ENCODE measurements at regions not wholly inside any gene's neighbourhood (a gene's known extent, or its start where the extent isn't known, plus 50 kb on each side); places are given as distances from the start of the nearest gene placed in this dataset.

DNA sequence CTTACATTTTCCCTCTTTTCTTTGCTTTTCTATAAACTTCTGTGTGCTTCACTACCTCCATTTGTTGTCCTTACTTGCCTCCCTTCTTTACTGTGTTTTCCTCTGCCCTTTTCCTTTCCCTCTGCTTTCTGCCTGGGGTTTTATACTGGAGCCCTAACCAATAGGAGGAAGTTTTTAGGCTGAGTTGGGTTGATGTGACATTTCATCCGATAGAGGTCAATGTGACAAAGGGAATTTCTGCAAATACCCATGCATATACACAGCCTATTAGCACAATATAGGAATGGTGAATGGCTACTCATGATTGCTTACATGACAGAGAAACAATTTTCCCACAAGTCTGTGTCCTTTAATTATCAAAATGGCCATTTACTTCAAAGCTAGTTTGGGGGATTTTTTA, 153.0 kb upstream of the ARPP21 start:
- intact Hi-C loops (cut with DNase I; ENCODE audit: low total_unique reads), result no loop called here
- TF ChIP-seq POLR2AphosphoS5 (IDR thresholded peaks at IDR 0.05) (no peak), POLR2A (IDR thresholded peaks at IDR 0.05) (no peak)
- TF ChIP-seq, protein P1, sequence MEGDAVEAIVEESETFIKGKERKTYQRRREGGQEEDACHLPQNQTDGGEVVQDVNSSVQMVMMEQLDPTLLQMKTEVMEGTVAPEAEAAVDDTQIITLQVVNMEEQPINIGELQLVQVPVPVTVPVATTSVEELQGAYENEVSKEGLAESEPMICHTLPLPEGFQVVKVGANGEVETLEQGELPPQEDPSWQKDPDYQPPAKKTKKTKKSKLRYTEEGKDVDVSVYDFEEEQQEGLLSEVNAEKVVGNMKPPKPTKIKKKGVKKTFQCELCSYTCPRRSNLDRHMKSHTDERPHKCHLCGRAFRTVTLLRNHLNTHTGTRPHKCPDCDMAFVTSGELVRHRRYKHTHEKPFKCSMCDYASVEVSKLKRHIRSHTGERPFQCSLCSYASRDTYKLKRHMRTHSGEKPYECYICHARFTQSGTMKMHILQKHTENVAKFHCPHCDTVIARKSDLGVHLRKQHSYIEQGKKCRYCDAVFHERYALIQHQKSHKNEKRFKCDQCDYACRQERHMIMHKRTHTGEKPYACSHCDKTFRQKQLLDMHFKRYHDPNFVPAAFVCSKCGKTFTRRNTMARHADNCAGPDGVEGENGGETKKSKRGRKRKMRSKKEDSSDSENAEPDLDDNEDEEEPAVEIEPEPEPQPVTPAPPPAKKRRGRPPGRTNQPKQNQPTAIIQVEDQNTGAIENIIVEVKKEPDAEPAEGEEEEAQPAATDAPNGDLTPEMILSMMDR (IDR thresholded peaks at IDR 0.05 in 8 of 11, conservative IDR thresholded peaks at IDR 0.05 in 3 of 11), result no peak
- WGBS, 5 donors, result 42 to 73% (median 66%) methylated on average over 1 of the region's 1 CpG

DNA sequence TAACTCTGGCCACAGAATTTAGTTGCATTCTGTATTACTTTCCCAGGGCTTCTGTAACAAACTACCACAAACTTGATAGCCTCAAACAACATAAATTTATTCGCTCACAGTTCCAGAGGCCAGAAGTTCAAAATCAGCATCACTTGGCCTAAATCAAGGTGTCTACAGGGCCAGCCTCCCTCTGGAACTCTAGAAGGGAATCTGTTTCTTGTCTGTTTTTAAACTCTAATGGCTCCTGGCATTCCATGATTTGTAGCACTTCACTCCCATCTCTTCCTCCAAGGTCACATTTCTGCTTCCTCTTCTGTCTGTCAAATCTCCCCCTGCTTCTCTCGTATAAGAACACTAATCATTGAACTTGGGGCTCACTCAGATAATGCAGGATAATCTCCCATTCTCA, 151.9 kb upstream of the ARPP21 start:
- TF ChIP-seq POLR2A (IDR thresholded peaks at IDR 0.05), result no peak
- TF ChIP-seq, protein P1 (IDR thresholded peaks at IDR 0.05 in 8 of 11, conservative IDR thresholded peaks at IDR 0.05 in 3 of 11), result no peak
- no peak for TF ChIP-seq POLR2AphosphoS5 (IDR thresholded peaks at IDR 0.05)
- intact Hi-C loops (cut with DNase I; ENCODE audit: low total_unique reads), result no loop called here
- H3K36me3 ChIP-seq, result no peaks in the 10 kb centered on the region
- H3K27ac ChIP-seq, result no peak overlapping the region
- no peaks in the 10 kb centered on the region for H3K27me3 ChIP-seq (replicated peaks in 1 of 7)
- no peaks in the 10 kb centered on the region for H3K4me1 ChIP-seq
- DNase-seq, result no peak
- H3K4me3 ChIP-seq, result no peak overlapping the region
- H3K9me3 ChIP-seq, result peaks cover 0 to 7% (median 0%) of the 10 kb centered on the region in 8 donors
- WGBS, 5 donors, result 50 to 76% (median 53%) methylated on average over 2 of the region's 2 CpGs

More for the DNA sequence above, 153.0 kb upstream of the ARPP21 start:
- Histone ChIP-seq H3K36me3 (no peaks in the 10 kb centered on the region), H3K9me3 (peaks cover 0 to 10% (median 0%) of the 10 kb centered on the region in 8 donors), H3K4me3 (no peak overlapping the region), H3K27me3 (replicated peaks in 1 of 7) (no peaks in the 10 kb centered on the region), H3K4me1 (no peaks in the 10 kb centered on the region), H3K27ac (no peak overlapping the region)
- DNase-seq, result no peak

DNA sequence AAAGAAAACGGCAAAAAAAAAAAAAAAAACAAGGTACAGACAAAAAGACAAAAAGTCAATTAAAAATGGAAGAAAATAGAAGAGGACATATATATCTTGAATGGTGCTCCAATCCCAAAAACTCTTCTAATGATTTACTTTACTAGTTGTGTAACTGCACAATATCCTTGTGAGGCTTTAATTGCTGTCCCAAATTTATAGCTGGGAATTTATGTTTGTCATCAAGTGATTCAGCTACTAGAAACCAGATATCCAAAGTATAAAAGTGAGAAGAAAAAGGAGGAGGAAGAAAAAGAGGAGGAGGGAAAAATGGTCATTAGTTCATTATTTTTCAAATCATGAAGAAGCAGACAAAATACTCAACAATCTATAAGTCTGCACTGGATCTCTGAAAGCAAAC, 150.8 kb upstream of the ARPP21 start:
- WGBS, 5 donors, result 78 to 88% (median 85%) methylated on average over 1 of the region's 1 CpG
- intact Hi-C loops (cut with DNase I; ENCODE audit: low total_unique reads), result no loop called here

DNA sequence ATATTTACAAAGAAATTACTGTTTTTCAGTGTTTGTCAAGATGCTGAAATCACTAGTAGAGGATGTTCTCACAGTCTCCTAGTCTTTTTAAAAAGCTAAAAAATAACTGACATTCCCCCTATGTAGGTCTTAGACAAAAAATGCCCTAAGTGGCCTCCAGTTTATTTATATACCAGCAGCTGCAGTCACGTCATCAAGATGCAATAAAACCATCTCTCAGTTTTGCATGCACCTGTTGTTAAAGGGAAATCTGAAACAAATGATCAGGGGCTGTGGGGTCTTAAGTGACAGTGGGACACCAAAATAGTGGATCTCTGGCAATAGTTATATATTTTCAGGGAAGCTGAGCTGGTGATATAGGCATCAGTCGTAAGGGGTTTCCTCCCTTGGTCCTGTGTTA, 146.5 kb upstream of the ARPP21 start:
- H3K9me3 ChIP-seq, result no peaks in the 10 kb centered on the region
- H3K4me3 ChIP-seq, result no peak overlapping the region
- no peaks in the 10 kb centered on the region for H3K36me3 ChIP-seq
- no peaks in the 10 kb centered on the region for H3K27me3 ChIP-seq (replicated peaks in 1 of 7)
- no peak overlapping the region for H3K27ac ChIP-seq
- intact Hi-C loops (cut with DNase I; ENCODE audit: low total_unique reads), result no loop called here
- no peak for DNase-seq
- no peak for TF ChIP-seq POLR2A (IDR thresholded peaks at IDR 0.05)
- TF ChIP-seq POLR2AphosphoS5 (IDR thresholded peaks at IDR 0.05), result no peak
- TF ChIP-seq, protein P1 (IDR thresholded peaks at IDR 0.05 in 8 of 11, conservative IDR thresholded peaks at IDR 0.05 in 3 of 11), result no peak
- H3K4me1 ChIP-seq, result no peaks in the 10 kb centered on the region
- WGBS, 5 donors, result 63 to 74% (median 69%) methylated on average over 2 of the region's 2 CpGs

More for the DNA sequence above, 150.8 kb upstream of the ARPP21 start:
- H3K27me3 ChIP-seq (replicated peaks in 1 of 7), result no peaks in the 10 kb centered on the region
- TF ChIP-seq POLR2A (IDR thresholded peaks at IDR 0.05), result no peak
- TF ChIP-seq, protein P1 (IDR thresholded peaks at IDR 0.05 in 8 of 11, conservative IDR thresholded peaks at IDR 0.05 in 3 of 11), result no peak
- TF ChIP-seq POLR2AphosphoS5 (IDR thresholded peaks at IDR 0.05), result no peak
- no peak for DNase-seq
- no peaks in the 10 kb centered on the region for H3K4me1 ChIP-seq
- no peaks in the 10 kb centered on the region for H3K36me3 ChIP-seq
- no peaks in the 10 kb centered on the region for H3K9me3 ChIP-seq
- no peak overlapping the region for H3K27ac ChIP-seq
- no peak overlapping the region for H3K4me3 ChIP-seq

Measured in spleen (tissue), 11 donors.